ENCODE measurements at regions not wholly inside any gene's neighbourhood (a gene's known extent, or its start where the extent isn't known, plus 50 kb on each side); places are given as distances from the start of the nearest gene placed in this dataset.
"Not testable (repeated sequence)": the region's sequence is repeated elsewhere in the genome, so short reads cannot be mapped to it uniquely, and the experiment has no call there.

DNA sequence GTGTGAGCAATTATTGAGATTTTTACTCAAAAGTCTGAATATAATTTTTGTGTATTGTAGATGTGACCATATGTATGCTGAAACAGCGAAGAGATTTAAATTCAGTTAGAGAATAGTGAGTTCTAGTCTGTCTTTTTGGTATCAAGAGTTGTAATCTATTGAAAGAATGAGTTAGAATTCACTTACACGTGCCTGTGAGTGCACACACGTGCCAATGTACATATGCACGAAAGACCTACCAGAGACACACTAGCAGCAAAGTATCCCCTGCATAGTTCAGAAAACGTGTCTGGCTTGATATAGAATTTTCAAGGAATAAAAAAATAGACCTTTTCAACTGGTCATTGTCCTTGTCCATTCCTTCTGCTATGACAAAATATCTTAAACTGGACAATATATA, 64.8 kb upstream of the BHLHE40 start:
- no peaks in the 10 kb centered on the region for H3K36me3 ChIP-seq
- Mint-ChIP-seq H3K27me3 (ENCODE audit: insufficient read depth, low read depth) (peaks cover 4% of the 10 kb centered on the region), H3K4me3 (no peak overlapping the region), H3K27ac (no peak overlapping the region), H3K4me1 (peaks cover 2% of the 10 kb centered on the region), H3K9me3 (peaks cover 6% of the 10 kb centered on the region), H3K36me3 (no peaks in the 10 kb centered on the region)
- no peaks in the 10 kb centered on the region for H3F3A ChIP-seq (ENCODE audit: low read depth)
- no peak overlapping the region for H3K27ac ChIP-seq
- H3K4me3 ChIP-seq = no peak overlapping the region
- no peaks in the 10 kb centered on the region for H4K20me1 ChIP-seq (ENCODE audit: low read depth)
- H3K4me2 ChIP-seq = no peak overlapping the region
- no peaks in the 10 kb centered on the region for H3K27me3 ChIP-seq
- H2AFZ ChIP-seq (replicated peaks) = no peak overlapping the region
- DNase-seq (ENCODE audit: low spot score) = no peak
- no peaks in the 10 kb centered on the region for H3K4me1 ChIP-seq
- no peaks in the 10 kb centered on the region for H3K79me2 ChIP-seq (ENCODE audit: low read depth)
- H3K9ac ChIP-seq = no peak overlapping the region
- H3K9me3 ChIP-seq (ENCODE audit: low read depth) = no peaks in the 10 kb centered on the region
- TF ChIP-seq EZH2phosphoT487 (IDR thresholded peaks at IDR 0.05) (no peak), EZH2 (IDR thresholded peaks at IDR 0.05) (no peak)
- TF ChIP-seq, protein P1, sequence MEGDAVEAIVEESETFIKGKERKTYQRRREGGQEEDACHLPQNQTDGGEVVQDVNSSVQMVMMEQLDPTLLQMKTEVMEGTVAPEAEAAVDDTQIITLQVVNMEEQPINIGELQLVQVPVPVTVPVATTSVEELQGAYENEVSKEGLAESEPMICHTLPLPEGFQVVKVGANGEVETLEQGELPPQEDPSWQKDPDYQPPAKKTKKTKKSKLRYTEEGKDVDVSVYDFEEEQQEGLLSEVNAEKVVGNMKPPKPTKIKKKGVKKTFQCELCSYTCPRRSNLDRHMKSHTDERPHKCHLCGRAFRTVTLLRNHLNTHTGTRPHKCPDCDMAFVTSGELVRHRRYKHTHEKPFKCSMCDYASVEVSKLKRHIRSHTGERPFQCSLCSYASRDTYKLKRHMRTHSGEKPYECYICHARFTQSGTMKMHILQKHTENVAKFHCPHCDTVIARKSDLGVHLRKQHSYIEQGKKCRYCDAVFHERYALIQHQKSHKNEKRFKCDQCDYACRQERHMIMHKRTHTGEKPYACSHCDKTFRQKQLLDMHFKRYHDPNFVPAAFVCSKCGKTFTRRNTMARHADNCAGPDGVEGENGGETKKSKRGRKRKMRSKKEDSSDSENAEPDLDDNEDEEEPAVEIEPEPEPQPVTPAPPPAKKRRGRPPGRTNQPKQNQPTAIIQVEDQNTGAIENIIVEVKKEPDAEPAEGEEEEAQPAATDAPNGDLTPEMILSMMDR (IDR thresholded peaks at IDR 0.05) = no peak

DNA sequence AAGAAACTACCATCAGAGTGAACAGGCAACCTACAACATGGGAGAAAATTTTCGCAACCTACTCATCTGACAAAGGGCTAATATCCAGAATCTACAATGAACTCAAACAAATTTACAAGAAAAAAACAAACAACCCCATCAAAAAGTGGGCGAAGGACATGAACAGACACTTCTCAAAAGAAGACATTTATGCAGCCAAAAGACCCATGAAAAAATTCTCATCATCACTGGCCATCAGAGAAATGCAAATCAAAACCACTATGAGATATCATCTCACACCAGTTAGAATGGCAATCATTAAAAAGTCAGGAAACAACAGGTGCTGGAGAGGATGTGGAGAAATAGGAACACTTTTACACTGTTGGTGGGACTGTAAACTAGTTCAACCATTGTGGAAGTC, 57.6 kb upstream of the BHLHE40 start:
- DNase-seq (ENCODE audit: low spot score); H3K4me2 ChIP-seq; H3K79me2 ChIP-seq (ENCODE audit: low read depth); H3K27me3 Mint-ChIP-seq (ENCODE audit: insufficient read depth, low read depth); H3K9me3 Mint-ChIP-seq; H3K4me3 ChIP-seq; H3K4me1 ChIP-seq; H3K4me3 Mint-ChIP-seq; H3K27ac Mint-ChIP-seq; H3K9ac ChIP-seq; H3K9me3 ChIP-seq (ENCODE audit: low read depth); H3F3A ChIP-seq (ENCODE audit: low read depth); H2AFZ ChIP-seq (replicated peaks); H4K20me1 ChIP-seq (ENCODE audit: low read depth); H3K36me3 Mint-ChIP-seq; H3K27ac ChIP-seq; H3K36me3 ChIP-seq; H3K4me1 Mint-ChIP-seq; H3K27me3 ChIP-seq: not testable (repeated sequence)

DNA sequence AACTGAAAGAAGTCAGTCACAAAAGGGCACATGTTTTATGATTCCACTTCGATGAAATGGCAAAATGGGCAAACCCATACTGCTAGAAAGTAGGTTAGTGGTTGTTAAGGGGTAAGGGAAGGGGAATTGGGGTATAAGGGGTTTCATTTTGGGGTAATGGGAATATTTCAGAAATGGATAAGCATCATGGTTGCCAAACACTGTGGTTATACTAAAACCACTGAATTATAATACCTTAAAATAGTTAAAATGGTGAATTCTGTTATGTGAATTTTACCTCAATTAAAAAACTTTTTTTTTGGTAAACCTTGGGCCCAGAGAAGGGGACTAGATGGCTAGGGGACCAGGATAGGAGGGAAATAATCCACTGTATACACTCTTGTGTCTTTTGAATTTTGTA, 52.3 kb upstream of the BHLHE40 start:
- Mint-ChIP-seq H3K36me3 (no peaks in the 10 kb centered on the region), H3K27ac (no peak overlapping the region), H3K4me1 (no peaks in the 10 kb centered on the region), H3K27me3 (ENCODE audit: insufficient read depth, low read depth) (no peaks in the 10 kb centered on the region), H3K9me3 (no peaks in the 10 kb centered on the region), H3K4me3 (no peak overlapping the region)
- Histone ChIP-seq H3K79me2 (ENCODE audit: low read depth) (no peaks in the 10 kb centered on the region), H2AFZ (replicated peaks) (no peak overlapping the region), H3K27ac (no peak overlapping the region), H3K36me3 (no peaks in the 10 kb centered on the region), H3K4me3 (no peak overlapping the region), H3K4me2 (no peak overlapping the region), H3K9ac (no peak overlapping the region), H3F3A (ENCODE audit: low read depth) (no peaks in the 10 kb centered on the region), H3K9me3 (ENCODE audit: low read depth) (no peaks in the 10 kb centered on the region), H4K20me1 (ENCODE audit: low read depth) (no peaks in the 10 kb centered on the region), H3K4me1 (no peaks in the 10 kb centered on the region), H3K27me3 (no peaks in the 10 kb centered on the region)
- no peak for DNase-seq (ENCODE audit: low spot score)
- TF ChIP-seq EZH2 (IDR thresholded peaks at IDR 0.05) (no peak), EZH2phosphoT487 (IDR thresholded peaks at IDR 0.05) (no peak)
- TF ChIP-seq, protein P1 (IDR thresholded peaks at IDR 0.05) = no peak

DNA sequence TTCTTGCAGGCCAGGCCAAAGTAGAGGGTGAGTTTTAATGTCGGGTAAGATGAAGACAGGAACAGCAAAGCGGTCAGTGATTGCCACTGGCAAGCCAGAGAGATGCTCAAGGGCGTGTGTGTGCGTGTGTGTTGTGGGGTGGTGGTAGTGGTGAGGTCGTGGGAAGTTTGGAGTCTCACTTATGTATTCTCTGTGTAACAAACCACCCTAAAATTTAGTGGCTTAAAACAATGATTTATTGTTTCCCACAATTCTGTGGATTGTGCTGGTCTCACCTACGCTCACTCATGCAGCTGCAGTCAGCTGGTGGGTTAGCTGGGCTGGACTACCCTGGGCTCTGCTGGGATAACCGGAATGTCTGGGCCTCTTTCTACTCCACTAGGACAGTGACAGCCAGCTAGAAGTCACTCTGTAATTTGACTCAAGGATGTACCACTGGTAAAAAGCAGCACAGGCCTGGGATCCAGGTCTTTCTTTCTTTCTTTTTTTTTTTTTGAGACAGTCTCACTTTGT, 50.9 kb upstream of the BHLHE40 start:
- Mint-ChIP-seq H3K36me3 (no peaks in the 10 kb centered on the region), H3K4me3 (no peak overlapping the region), H3K4me1 (no peaks in the 10 kb centered on the region), H3K27me3 (ENCODE audit: insufficient read depth, low read depth) (no peaks in the 10 kb centered on the region), H3K9me3 (no peaks in the 10 kb centered on the region), H3K27ac (no peak overlapping the region)
- Histone ChIP-seq H3K9me3 (ENCODE audit: low read depth) (no peaks in the 10 kb centered on the region), H3K4me2 (no peak overlapping the region), H3K27me3 (no peaks in the 10 kb centered on the region), H3K9ac (no peak overlapping the region), H3K27ac (no peak overlapping the region), H2AFZ (replicated peaks) (no peak overlapping the region), H3K4me3 (no peak overlapping the region), H3K4me1 (no peaks in the 10 kb centered on the region), H4K20me1 (ENCODE audit: low read depth) (no peaks in the 10 kb centered on the region), H3F3A (ENCODE audit: low read depth) (no peaks in the 10 kb centered on the region), H3K79me2 (ENCODE audit: low read depth) (no peaks in the 10 kb centered on the region), H3K36me3 (no peaks in the 10 kb centered on the region)
- TF ChIP-seq EZH2phosphoT487 (IDR thresholded peaks at IDR 0.05) (no peak), EZH2 (IDR thresholded peaks at IDR 0.05) (no peak)
- TF ChIP-seq, protein P1 (IDR thresholded peaks at IDR 0.05) = no peak
- DNase-seq (ENCODE audit: low spot score) = no peak
